ENCODE measurements at regions not wholly inside any gene's neighbourhood (a gene's known extent, or its start where the extent isn't known, plus 50 kb on each side); places are given as distances from the start of the nearest gene placed in this dataset.

DNA sequence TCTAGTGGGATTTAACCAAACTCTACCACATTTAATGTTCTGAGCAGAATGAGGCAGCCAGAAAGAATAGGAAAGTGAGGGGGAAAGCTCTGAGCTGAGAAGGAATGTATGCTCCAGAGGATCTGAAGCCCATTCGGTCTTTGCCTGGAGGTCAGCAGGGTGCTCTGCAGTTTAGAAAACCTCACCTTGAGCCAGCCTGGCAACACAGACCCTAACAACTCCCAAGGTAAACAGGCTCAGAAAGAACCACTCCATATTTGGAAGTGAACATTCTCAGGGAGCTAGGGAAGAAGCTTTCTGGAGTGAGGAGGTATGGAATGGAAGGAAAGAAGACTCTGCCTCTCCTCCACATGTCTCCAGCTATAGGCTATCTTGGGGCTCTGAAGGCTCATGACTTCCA is 398.8 kb downstream of the SEC16B start:
- no peak for DNase-seq (ENCODE audit: low read depth)

GRCh38 chr1:177569476-177569875 is 398.7 kb downstream of the BRINP2 start:
- DNase-seq (ENCODE audit: low read depth): no peak

- DNase-seq (ENCODE audit: low read depth): no peak
Measured at GRCh38 chr1:177568622-177569021, 397.9 kb downstream of the BRINP2 start.

DNA sequence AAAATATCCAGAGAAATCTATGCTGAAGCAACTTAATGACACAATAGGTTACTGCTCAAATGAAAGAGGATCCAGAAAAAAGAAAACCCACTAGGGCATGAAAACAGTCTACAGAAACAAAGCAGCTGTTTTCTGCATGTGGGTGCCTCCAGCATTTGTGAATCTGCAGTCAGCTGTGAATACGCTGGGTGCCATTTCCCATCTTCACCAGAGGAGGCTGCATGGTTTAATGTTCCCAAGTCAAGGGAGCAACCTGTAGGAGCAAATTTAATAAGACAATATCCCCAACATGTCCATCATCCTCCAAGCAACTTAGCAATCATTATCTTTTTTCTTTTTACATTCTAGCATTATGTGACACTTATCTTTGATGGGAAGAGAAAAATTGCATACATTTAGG is 396.6 kb downstream of the BRINP2 start:
- no peak for DNase-seq (ENCODE audit: low read depth)

GRCh38 chr1:177566495-177566894 is 395.7 kb downstream of the BRINP2 start:
- no peak for DNase-seq (ENCODE audit: low read depth)

- DNase-seq (ENCODE audit: low read depth): no peak
Measured at GRCh38 chr1:177561436-177561835, 390.7 kb downstream of the BRINP2 start.

GRCh38 chr1:177558372-177558771 is 387.6 kb downstream of the BRINP2 start:
- no peak for DNase-seq (ENCODE audit: low read depth)

GRCh38 chr1:177556163-177556562 is 385.4 kb downstream of the BRINP2 start:
- DNase-seq (ENCODE audit: low read depth): no peak

GRCh38 chr1:177547200-177547599 is 376.4 kb downstream of the BRINP2 start:
- no peak for DNase-seq (ENCODE audit: low read depth)

DNA sequence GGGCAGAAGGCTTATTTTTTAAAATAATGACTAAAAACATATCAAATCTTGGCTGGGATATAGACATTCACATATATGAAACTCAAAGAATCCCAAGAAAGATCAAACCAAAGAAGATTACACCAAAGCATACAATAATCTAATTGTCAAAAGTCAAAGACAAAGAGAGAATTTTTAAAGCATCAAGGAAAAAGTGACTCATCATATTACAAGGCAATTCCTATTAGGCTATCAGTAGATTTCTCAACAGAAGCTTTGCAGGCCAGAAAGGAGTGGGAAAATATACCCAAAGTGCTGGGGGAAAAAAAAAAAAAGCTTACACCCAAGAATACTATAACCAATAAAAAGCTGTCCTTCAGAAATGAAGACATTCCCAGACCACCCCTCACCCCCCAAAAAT is 375.6 kb downstream of the BRINP2 start:
- no peak for DNase-seq (ENCODE audit: low read depth)

DNA sequence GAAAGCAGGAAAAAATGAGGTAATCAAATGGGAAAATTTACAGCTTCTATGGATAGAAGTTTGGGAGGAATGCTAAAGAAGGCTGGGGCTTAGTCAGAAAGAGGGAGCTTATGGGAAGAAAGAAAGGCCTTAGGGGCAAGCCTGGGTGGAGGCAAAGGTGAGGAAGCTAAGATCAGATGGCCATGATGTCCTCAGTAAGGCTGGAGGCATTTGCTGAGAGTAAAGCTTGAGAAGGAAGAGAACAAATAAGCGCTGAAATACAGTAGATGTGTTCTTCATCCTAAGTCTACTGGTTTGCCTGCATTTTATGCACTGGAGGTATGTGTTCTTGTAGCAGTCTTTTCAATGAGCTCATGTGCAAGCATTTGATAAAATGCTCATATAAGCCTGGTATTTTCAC is 355.4 kb downstream of the BRINP2 start:
- DNase-seq (ENCODE audit: low read depth): no peak

- DNase-seq (ENCODE audit: low read depth): no peak
Measured at GRCh38 chr1:177525176-177525575, 354.4 kb downstream of the BRINP2 start.

DNA sequence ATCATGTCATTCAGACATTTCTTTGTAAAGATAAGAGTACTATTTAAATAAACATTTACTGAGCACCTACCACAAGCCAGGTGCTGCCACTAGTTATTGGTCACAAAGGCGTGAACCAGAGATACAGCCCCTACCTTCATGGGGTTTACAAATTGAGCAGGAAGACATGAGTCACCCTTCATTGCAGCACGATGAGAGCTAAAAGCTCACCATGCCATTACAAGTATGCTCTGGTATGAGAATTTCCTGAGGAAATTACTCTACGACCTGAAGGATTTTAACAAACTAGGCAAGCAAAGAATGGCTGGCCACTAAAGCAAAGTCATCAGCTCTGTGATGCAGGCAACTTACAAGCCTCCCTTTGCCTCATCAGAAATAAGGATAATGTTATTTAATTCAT is 346.8 kb downstream of the BRINP2 start:
- no peak for DNase-seq (ENCODE audit: low read depth)

DNA sequence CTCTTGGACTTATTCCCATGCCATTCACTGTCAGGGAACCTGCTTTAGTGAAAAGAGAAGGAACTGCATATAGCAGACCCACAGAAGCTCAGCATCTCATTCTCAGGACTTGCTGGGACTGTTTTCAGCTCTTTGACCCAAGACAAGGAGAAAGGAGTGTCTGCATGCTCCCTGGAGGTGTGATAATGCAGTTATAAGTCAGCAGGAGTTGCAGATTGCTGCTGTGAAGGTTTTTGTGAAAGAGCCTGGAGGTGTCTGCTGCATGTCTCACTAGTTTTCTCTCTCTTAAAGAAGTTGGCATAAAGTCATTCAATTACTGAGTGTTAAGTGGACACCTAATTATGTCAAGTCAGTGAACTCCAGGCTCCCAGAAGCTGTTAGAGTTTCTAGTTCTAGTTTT is 343.4 kb downstream of the BRINP2 start:
- DNase-seq (ENCODE audit: low read depth): no peak

GRCh38 chr1:177511036-177511435 is 340.3 kb downstream of the BRINP2 start:
- no peak for DNase-seq (ENCODE audit: low read depth)

GRCh38 chr1:177505905-177506590 is 335.3 kb downstream of the BRINP2 start:
- no peak for DNase-seq (ENCODE audit: low read depth)

DNA sequence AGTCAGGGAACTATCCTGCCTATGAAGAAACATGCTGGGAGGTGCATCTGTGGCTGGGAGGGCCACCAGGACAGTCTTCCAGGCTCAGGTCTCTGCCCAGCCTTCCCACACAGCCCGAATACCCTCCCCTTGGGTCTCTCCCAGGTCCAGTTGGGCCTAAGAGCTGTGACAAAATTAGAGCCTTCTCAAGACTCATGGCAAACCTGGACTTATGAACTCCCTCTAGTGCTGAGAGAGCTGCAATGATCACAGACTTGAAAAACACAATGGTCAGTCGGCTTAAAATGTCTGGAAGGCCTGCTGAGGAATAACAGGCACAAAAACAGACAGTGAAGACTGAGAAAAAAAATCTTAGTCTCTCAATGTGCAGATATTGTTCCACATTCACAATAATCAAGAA is 325.1 kb downstream of the BRINP2 start:
- DNase-seq (ENCODE audit: low read depth): no peak

DNA sequence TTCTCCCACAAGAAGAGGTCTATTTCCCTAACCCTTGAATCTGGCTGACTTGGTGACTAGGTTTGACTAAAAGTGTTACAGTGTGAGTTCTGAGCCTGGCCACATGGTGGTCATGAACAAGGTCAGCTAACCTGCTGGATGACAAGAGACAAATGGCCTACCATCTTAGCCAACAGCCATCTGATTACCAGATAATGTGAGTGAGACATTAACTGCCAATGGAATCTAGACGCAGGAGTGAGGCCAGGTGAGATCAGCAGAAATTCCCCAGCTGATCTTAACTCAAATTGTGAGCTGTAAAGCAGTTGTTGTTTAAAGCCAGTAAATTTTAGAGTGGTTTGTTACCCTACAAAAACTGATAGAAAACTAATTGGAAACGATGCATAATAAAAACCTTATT is 320.0 kb downstream of the BRINP2 start:
- no peak for DNase-seq (ENCODE audit: low read depth)

DNA sequence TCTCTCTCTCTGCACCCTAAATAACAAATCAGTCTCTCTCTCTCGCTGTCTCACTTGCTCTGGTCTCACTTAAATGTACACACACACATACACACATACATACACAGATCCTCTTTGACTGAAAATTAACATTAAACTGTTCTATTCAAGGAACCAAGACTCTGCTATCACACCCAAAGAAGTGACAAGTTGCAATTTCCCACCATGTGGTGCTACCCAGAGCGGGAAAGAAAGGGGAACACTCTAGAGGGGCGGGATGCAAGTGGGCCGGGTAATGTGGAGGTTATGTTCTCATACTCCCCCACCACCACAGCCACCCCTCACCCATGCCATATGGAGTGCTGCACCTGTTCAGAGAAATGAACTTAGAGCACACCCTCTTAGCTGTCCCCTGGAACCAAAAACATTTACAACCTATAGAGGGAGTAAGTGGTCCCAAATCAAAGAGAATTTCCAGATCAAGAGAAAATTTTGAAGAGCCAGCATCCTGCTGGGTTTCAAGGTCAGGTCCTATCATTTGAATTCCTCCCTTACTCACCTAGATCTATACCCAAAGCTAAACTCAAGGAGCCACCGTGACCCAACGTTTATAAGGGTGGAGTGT is 319.4 kb downstream of the BRINP2 start:
- no peak for DNase-seq (ENCODE audit: low read depth)

DNA sequence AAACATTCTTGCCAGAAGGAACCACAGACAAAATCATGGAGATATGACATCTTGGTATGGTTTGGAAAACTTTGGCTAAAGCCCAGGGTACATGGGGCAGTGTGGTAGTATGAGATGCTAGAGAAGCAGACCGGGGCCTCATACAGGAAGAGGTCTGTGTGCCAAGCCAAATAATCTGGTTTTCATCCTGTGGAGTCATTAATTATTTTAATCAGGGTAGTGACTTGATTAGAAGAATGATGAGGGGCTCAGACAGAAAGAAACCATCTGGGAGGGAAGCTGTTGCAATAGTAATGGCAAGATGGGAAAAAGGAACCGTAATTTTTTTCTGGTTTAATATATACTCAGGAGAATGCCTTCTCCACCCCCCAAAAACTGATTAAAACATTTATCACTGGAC is 318.0 kb downstream of the BRINP2 start:
- no peak for DNase-seq (ENCODE audit: low read depth)

DNA sequence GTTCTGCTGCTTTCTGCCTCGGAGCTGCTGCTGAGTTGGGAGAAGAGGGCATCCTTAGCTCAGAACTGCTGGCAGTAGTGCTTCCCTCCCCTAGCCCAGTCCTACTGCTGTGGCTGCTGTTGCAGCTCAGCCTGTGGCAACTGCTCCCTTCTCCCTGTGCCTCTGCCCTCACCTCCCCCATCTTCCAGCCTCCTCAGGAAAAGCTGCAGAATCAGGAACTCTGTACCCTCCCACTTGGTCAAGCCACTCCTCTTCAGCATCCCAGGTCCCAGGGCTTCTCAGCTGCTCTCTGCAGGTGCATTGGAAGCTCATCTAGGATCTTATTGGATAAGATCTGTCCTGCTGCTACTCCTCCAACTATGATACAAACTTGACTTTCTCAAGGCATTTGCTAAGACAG is 316.7 kb downstream of the BRINP2 start:
- no peak for DNase-seq (ENCODE audit: low read depth)

- DNase-seq (ENCODE audit: low read depth): no peak
Measured at GRCh38 chr1:177480741-177481305, 310.1 kb downstream of the BRINP2 start.

- DNase-seq (ENCODE audit: low read depth): no peak
Measured at GRCh38 chr1:177479600-177479999, 308.8 kb downstream of the BRINP2 start.

DNA sequence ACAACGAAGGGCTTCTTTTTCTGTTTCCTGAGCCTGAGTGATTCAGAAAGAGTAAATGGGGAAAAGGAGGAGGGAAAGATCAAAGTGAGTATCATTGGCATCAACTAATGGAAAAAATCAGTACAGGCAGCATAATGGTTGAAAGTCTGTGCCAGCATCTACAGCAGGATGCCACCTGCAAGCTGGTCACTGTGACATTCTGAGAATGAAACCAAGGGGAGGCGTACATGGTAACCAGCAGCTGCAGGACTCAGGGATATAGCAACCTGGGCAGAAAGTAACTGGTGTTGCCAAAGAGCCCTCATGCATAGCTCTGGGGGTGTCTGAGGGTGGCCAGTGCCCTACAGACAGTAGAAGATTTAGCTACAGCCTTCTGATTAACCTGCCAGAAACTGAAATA is 305.9 kb downstream of the BRINP2 start:
- no peak for DNase-seq (ENCODE audit: low read depth)
